Activated naive CD4-positive, alpha-beta T cell treated with Interleukin-2 at 50 U/mL for 16 hours (primary cell): ENCODE measurements at regions not wholly inside any gene's neighbourhood (a gene's known extent, or its start where the extent isn't known, plus 50 kb on each side); places are given as distances from the start of the nearest gene placed in this dataset.
"Not testable (repeated sequence)": the region's sequence is repeated elsewhere in the genome, so short reads cannot be mapped to it uniquely, and the experiment has no call there.

Experiments used
- DNase-seq: peaks from one replicate; pipeline ENCODE4 v3.0.0-alpha.2; 2020

DNA sequence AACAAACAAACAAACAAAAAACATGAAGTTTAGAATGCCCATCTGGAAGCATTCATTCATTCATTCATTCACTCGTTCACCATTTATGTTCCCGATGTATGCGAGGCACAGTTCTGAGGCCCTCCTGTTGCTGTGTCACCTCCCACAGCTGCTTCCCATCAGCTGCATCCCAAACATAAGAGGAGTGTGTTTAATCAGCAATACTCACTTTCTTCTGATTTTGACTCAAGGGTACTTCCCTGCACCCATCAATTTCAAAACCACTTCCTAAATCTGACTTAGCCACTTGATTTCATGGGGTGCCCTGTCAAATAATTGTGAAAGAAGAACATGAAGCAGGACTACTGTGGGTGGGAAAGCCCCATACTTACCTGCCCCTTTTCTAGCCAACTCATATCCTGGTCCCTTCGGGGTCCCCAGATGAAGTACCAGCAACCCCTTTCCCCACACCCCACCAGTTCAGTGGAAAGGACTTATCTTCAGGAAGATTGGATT, 128.0 kb upstream of the IL12B start:
- peak; percentile 44 for DNase-seq

- DNase-seq: no peak
These were observed 128.9 kb upstream of the IL12B start for GRCh38 chr5:159459132-159459627.

DNA sequence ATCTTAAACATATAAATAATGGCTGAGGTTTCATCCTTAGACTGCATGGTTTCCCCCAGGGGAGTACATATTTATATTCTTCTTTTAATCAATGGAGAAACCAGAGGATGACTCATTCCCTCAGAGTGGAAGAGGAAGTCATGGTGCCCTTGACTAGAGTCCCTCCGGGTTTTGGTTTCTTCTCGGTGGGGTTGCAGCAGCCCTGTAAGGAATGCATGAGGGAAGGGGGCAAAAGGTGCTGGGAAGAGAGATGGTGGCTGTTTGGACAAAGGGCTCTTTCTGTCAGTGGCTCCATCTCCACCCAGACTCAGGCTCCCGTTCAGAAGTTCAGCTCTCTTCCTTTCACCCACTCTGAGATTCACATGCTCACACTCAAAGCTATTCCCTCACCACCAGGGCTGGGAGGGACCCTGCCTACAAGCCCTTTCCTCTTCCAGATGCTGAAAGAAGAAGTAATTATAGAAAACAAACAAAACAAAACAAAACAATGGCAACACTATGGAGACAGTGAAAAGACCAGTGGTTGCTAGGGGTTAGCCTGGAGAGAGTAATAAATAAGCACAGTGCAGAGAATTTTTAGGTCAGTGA, 129.8 kb upstream of the IL12B start:
- no peak for DNase-seq

DNA sequence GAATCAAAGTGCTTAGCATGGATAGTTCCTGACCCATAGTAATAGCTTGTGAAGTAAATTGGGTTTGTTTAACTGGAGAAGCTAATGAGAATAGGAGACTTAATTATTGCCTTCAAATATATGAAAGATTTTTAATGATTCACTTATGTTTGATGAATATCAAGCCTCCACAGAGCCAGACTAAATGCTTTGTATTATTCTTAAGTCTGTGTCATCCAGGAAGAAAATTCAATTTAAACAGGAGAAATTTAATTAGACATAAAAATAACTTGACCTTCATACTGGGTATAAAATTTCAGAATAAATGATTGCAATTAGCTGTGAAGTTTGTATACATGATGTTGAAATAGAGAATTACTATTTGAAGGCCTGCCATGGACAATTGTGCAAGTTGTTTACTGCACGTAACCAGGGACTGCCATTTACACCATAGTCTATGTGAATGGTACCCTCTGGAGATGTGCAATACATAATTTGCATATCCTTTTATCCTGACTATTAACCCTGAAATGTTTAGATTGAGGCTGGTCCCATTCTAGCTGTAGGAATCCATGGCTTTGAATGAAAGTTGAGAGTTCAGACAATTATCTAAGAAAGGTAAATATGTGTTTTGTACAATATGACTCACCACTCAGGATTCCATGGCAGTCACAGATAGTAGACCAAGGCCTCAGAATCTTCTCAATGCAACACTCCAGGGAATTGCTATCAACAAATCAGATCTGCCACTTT, 133.5 kb upstream of the IL12B start:
- DNase-seq: no peak

DNA sequence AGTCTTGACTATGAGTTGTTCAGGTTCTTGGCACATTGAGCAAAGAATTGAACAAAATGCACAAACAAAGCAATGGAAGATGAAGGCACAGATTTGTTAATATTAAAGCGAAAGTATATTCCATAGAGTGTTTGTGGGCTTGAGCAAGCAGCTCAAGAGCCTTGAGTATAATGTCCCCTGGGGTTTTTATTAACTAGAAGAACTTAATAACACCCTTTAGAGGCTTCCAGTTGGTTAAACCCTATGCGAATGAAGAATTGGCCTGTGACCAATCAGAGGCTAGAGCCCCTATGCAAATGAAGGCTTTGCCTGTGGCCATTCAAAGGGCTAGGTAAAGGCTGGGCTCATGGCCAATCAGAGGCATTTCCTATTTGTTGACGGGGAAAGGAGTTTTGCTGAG, 135.3 kb upstream of the IL12B start:
- DNase-seq: no peak

GRCh38 chr5:159467666-159468065, 137.4 kb upstream of the IL12B start:
- no peak for DNase-seq

- DNase-seq: no peak
These were observed 139.4 kb upstream of the IL12B start for GRCh38 chr5:159469496-159470372.

GRCh38 chr5:159471904-159472303, 141.6 kb upstream of the IL12B start:
- no peak for DNase-seq

- DNase-seq: no peak
These were observed 144.7 kb upstream of the IL12B start for GRCh38 chr5:159475026-159475425.

DNA sequence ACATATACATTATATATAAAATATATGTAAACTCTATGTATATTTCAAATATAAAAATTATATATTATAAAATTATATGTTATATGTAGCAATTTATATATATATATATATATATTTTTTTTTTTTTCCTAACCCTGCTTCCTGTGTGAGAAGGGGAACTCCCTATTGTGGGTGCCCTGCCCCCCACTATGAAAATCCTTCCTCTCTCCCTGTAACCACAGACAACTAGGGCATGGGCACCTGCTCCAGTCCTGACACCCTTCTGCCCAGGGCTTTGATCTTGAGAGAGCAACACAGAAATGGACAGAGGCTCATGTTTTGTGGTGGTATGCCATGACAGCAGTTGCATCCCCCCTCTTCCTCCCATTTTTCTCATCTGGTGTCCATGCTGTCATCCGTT, 148.7 kb upstream of the IL12B start:
- DNase-seq: no peak

GRCh38 chr5:159480849-159481248, 150.6 kb upstream of the IL12B start:
- DNase-seq: no peak

GRCh38 chr5:159481751-159482150, 151.5 kb upstream of the IL12B start:
- no peak for DNase-seq

DNA sequence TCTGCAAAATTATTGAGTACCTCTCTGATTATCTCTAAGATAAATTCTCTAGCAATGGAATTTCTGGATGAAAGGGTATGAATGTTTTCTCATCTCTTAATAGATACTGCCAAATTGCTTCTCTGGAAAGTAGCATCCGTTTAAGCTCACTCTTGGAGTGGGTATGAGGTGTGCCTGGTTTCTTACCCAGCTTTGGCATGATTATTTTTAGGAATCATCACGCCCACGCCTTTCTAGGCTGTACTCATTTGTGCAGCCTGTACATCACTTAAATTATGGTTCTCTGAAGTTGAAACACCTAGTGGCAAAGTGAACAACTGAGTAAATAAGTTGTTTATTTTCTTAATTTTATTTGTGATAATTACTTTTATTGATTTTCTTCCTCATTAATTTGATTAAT, 156.5 kb upstream of the IL12B start:
- DNase-seq: no peak

DNA sequence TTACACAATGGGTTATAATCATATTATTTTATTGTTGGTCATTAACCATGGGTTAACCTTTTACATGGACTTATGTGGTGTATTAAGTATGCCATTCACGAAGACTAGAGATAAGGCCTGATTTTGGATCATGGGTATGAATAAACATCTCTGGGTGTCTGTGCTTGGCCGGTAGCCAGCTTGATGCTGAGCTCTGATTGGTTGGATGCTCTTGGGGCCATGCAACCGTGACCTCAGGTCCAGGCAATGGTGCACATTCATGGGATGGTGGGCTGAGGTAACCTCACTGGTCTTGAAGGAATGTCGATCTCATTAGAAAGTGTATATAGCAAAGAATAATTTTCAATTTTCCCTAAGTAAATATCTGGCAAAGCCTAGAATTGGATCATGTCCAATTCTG, 158.2 kb upstream of the IL12B start:
- no peak for DNase-seq

GRCh38 chr5:159489779-159490178, 159.5 kb upstream of the IL12B start:
- DNase-seq: no peak

DNA sequence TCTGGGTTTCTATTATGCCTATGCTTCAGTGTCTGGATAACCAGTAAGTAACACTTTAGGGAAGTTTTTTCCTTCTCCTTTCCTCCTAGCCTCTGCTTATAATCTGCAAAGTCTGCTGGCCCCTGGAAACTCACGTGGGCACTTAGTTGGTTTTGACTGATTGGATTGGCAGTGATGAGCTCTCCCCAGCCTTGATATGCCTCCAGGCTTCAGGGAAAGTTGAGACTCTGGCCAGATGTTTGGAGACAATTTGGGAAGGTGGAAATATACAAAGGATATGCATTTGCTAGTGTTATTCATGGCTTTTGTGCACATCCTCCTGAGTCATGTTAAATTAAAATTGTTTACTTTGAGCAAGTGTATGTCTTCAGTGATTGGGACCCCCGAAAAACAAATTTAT, 160.2 kb upstream of the IL12B start:
- no peak for DNase-seq

DNA sequence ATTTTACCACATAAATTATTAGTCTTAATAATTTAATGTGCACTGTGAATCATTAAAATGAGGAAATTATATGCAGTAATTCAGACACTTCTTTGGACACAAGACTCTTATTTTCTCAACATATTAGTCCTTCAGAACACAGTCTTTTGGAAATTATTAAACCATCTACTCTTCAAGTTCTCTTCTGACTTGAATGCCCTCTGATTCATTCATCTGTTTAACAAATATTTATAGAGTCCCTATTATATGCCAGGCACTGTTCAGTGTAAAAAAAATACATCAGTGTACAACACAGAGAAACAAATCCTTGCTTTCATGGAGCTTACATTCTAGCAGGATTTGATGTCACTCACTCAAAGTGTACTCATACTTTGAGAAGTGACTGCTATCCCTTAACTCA, 163.4 kb upstream of the IL12B start:
- DNase-seq: no peak

DNA sequence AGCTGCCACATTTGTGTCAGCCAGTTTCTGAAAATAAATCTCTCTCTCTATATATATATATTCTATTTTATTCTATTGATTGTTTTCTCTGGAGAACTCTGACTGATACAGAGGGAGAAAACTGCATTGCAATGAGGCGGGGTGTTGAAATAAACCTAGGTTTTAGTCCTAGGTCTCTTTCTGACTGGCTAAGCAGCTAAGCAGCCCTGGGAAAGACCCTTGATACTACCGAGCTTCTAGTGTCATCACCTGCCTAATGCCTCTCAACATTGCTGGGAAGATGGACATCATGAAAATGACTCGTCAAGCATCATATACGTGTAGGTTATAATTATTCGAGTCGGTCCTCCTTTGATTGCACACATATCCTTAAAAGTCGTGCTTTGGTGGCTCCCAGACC, 166.5 kb upstream of the IL12B start:
- no peak for DNase-seq

DNA sequence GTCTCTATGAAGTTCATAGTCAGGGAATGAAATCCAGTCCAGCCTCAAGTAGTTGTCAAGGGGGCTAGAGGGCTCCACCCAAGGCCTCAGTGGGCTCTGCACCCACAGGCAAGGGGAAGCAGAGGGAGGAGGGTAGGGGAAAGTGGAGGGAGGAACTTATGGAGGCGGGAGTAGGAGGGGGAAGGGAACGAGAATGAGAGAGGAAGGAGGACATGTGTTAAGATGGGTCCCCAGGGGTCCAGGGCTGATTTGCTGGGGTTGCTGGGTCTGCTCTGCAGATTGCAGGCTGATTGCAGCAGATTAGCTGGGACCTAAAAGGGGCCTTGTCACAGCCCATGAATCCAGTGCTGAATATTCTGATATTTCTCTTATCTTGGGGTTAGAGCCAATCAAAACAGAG, 166.9 kb upstream of the IL12B start:
- DNase-seq: no peak

DNA sequence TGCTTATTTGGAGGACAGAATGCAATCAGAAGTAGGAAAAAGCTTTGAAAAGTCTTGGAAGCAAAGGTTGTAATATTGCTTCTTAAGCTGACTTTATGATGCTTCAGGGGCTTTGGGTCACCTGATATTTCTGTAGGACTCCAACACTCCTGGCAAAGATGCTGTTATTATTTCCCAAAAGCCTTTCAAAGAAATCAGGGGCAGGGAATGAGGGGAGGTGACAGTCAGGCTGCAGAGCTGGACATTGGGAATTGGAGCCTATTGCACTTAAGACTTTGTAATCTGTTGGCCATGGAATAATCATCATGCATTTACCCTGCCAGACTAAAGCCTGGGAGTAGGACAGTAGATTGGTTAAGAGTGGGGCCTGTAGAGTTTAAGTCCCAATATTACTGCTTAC, 168.3 kb upstream of the IL12B start:
- DNase-seq: no peak

DNA sequence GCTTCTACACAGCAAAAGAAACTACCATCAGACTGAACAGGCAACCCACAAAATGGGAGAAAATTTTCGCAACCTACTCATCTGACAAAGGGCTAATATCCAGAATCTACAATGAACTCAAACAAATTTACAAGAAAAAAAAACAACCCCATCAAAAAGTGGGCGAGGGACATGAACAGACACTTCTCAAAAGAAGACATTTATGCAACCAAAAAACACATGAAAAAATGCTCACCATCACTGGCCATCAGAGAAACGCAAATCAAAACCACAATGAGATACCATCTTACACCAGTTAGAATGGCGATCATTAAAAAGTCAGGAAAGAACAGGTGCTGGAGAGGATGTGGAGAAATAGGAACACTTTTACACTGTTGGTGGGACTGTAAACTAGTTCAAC, 171.8 kb upstream of the IL12B start:
- not testable (repeated sequence) for DNase-seq

- no peak for DNase-seq
These were observed 172.9 kb upstream of the IL12B start for GRCh38 chr5:159503236-159503635.

GRCh38 chr5:159504106-159504856, 174.0 kb upstream of the IL12B start:
- no peak for DNase-seq
